GM12891 (cell line): ENCODE measurements at regions not wholly inside any gene's neighbourhood (a gene's known extent, or its start where the extent isn't known, plus 50 kb on each side); places are given as distances from the start of the nearest gene placed in this dataset.

Experiments used
- PAX5 ChIP-seq: IDR thresholded peaks from 2 replicates; pipeline ENCODE4 v1.6.1; 2011; ENCODE audit warnings: low read length, moderate library complexity, mild to moderate bottlenecking; ENCODE audit not compliant: insufficient read depth, severe bottlenecking
- POLR2A ChIP-seq: IDR thresholded peaks from 2 replicates; pipeline ENCODE4 v1.6.1; 2011; ENCODE audit warnings: low read depth, low read length, control low read depth
- POLR2AphosphoS5 ChIP-seq: IDR thresholded peaks from 2 replicates; pipeline ENCODE4 v1.6.1; 2011; ENCODE audit warnings: low read depth, low read length, control low read depth
- SPI1 ChIP-seq: IDR thresholded peaks from 2 replicates; pipeline ENCODE4 v1.6.1; 2011; ENCODE audit warnings: low read depth, low read length, control low read depth
- TAF1 ChIP-seq: IDR thresholded peaks from 2 replicates; pipeline ENCODE4 v1.6.1; 2011; ENCODE audit warnings: low read depth, low read length, control low read depth

GRCh38 chr1:71240656-71241055 is 159.8 kb upstream of the ZRANB2 start:
- TF ChIP-seq POLR2A: no peak
- no peak for TF ChIP-seq POLR2AphosphoS5
- no peak for TF ChIP-seq TAF1
- TF ChIP-seq SPI1: no peak
- no peak for TF ChIP-seq PAX5
